HEK293 (cell line): ENCODE measurements at regions not wholly inside any gene's neighbourhood (a gene's known extent, or its start where the extent isn't known, plus 50 kb on each side); places are given as distances from the start of the nearest gene placed in this dataset.

Experiments
- CTCF ChIA-PET: fragments of 350-600 bp; formaldehyde crosslinking; extraction: SDS; loops from one replicate; lab custom pipeline; 2021; ENCODE audit warnings: antibody characterized with exemption; lab: Yijun Ruan, JAX
- POLR2A ChIA-PET: fragments of 300-600 bp; formaldehyde crosslinking; extraction: SDS; loops from one replicate; lab custom pipeline; 2020; ENCODE audit warnings: antibody characterized with exemption, inconsistent platforms; lab: Yijun Ruan, JAX
- H3K27ac ChIP-seq: fragments of 200-500 bp; sonication (Bioruptor generic); 2 replicates; pipeline ENCODE4 v1.5.1; 2014; ENCODE audit warnings: low read depth, low read length, control low read depth, inconsistent platforms; ENCODE audit errors: extremely low read depth
- H3K36me3 ChIP-seq, 2 experiments: fragments of 200-500 bp in 1 of 2; sonication (Bioruptor generic) in 1 of 2; 1 replicate in 1 of 2; 2 replicates in 1 of 2; pipeline ENCODE4 v1.5.1; 2014 to 2017; ENCODE audit warnings: inconsistent platforms in 2 of 2, low read length in 2 of 2; ENCODE audit not compliant: control insufficient read depth in 2 of 2, insufficient read depth in 1 of 2
- H3K4me1 ChIP-seq: fragments of 200-500 bp; sonication (Bioruptor generic); 2 replicates; pipeline ENCODE4 v1.5.1; 2014; ENCODE audit warnings: mild to moderate bottlenecking, low read length, inconsistent platforms; ENCODE audit not compliant: control insufficient read depth, insufficient read depth
- H3K4me3 ChIP-seq: 2 replicates; pipeline ENCODE4 v1.5.1; 2011; ENCODE audit warnings: low read depth, mild to moderate bottlenecking, control low read depth, low read length, moderate library complexity
- H3K9me3 ChIP-seq: fragments of 200-500 bp; sonication (Bioruptor generic); 2 replicates; pipeline ENCODE4 v1.5.1; 2014; ENCODE audit warnings: low read depth, low read length, inconsistent platforms; ENCODE audit not compliant: control insufficient read depth, insufficient read depth
- IKZF3 ChIP-seq: fragments of 450-650 bp; IDR thresholded peaks from 2 replicates; pipeline ENCODE4 v1.5.0; 2018; ENCODE audit warnings: missing biosample characterization, mild to moderate bottlenecking, missing genetic modification characterization, moderate library complexity
- KLF9 ChIP-seq: fragments of 450-650 bp; formaldehyde crosslinking; IDR thresholded peaks from 2 replicates; pipeline ENCODE4 v1.5.1; 2016; ENCODE audit warnings: missing biosample characterization, missing genetic modification characterization, low read depth
- SALL2 ChIP-seq: fragments of 450-650 bp; formaldehyde crosslinking; IDR thresholded peaks from 2 replicates; pipeline ENCODE4 v1.5.0; 2017; ENCODE audit warnings: missing biosample characterization, mild to moderate bottlenecking, missing genetic modification characterization, borderline replicate concordance
- SP2 ChIP-seq: fragments of 450-650 bp; formaldehyde crosslinking; IDR thresholded peaks from 2 replicates; pipeline ENCODE4 v1.5.1; 2016; ENCODE audit warnings: missing biosample characterization, missing genetic modification characterization
- ZFP41 ChIP-seq: fragments of 450-650 bp; formaldehyde crosslinking; IDR thresholded peaks from 2 replicates; pipeline ENCODE4 v1.5.1; 2016; ENCODE audit warnings: missing biosample characterization, missing genetic modification characterization, borderline replicate concordance
- ZNF16 ChIP-seq: fragments of 450-650 bp; formaldehyde crosslinking; IDR thresholded peaks from 2 replicates; pipeline ENCODE4 v1.5.1; 2016; ENCODE audit warnings: low read depth, missing biosample characterization, missing genetic modification characterization
- ZNF19 ChIP-seq: fragments of 450-650 bp; formaldehyde crosslinking; IDR thresholded peaks from 2 replicates; pipeline ENCODE4; 2016; ENCODE audit warnings: missing biosample characterization, missing genetic modification characterization, low read depth
- ZNF214 ChIP-seq: fragments of 450-650 bp; formaldehyde crosslinking; IDR thresholded peaks from 2 replicates; pipeline ENCODE4 v1.5.1; 2017; ENCODE audit warnings: missing biosample characterization, mild to moderate bottlenecking, missing genetic modification characterization, borderline replicate concordance
- ZNF239 ChIP-seq: fragments of 450-650 bp; formaldehyde crosslinking; IDR thresholded peaks from 2 replicates; pipeline ENCODE4 v1.5.1; 2016; ENCODE audit warnings: missing biosample characterization, missing genetic modification characterization
- ZNF560 ChIP-seq: fragments of 450-650 bp; formaldehyde crosslinking; IDR thresholded peaks from 2 replicates; pipeline ENCODE4 v1.5.1; 2017; ENCODE audit warnings: missing biosample characterization, missing genetic modification characterization, borderline replicate concordance
- ZNF571 ChIP-seq: fragments of 450-650 bp; formaldehyde crosslinking; IDR thresholded peaks from 2 replicates; pipeline ENCODE4 v1.5.0; 2017; ENCODE audit warnings: missing biosample characterization, missing genetic modification characterization
- ZNF791 ChIP-seq: fragments of 450-650 bp; formaldehyde crosslinking; IDR thresholded peaks from 2 replicates; pipeline ENCODE4 v1.5.1; 2016; ENCODE audit warnings: missing biosample characterization, missing genetic modification characterization
- TF ChIP-seq, protein P1 (sequence below): fragments of 450-650 bp; formaldehyde crosslinking; IDR thresholded peaks from 2 replicates; pipeline ENCODE4 v1.5.1; 2016; ENCODE audit warnings: missing biosample characterization, missing genetic modification characterization
- TF ChIP-seq, protein P2 (sequence below): fragments of 450-650 bp; IDR thresholded peaks from 2 replicates; pipeline ENCODE4 v1.5.1; 2018; ENCODE audit warnings: missing biosample characterization, missing genetic modification characterization
- TF ChIP-seq, protein P3 (sequence below): fragments of 450-650 bp; formaldehyde crosslinking; IDR thresholded peaks from 2 replicates; pipeline ENCODE4 v1.5.1; 2016; ENCODE audit warnings: missing biosample characterization, missing genetic modification characterization
- TF ChIP-seq, protein P4 (sequence below): fragments of 450-650 bp; formaldehyde crosslinking; IDR thresholded peaks from 2 replicates; pipeline ENCODE4 v1.5.1; 2017; ENCODE audit warnings: missing biosample characterization, missing genetic modification characterization
- TF ChIP-seq, protein P5 (sequence below): fragments of 450-650 bp; formaldehyde crosslinking; IDR thresholded peaks from 2 replicates; pipeline ENCODE4 v1.5.1; 2016; ENCODE audit warnings: missing biosample characterization, missing genetic modification characterization

DNA sequence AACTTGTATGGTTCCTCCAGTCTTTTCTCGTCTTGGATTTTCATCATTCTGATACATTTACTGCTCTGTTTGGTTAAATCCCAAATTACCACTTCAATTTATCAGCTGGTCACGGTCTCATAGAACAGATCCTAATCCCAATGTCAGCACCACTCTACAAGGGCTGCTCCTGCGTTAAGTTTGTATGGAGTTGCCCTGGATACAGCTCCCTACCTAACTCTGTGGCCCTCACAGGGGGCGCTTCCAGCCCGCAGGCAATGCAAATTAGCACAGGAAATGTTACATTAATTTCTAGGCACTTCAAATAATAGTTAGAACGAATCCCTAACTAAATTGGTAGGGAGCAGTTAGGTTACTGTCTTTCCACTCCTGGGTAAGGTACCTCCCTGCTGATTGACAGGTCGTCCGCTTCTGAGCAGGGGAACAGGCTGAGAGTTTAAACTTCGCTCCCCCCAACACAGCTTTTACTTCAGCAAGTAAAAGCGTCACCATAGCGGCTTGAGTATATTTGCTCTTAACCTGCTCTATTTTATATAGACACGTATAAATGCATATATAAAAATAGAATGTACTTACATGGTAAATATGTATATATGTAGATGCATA lies 238.5 kb upstream of the FANCL start (continued):
- TF ChIP-seq ZNF239 (tag by site-specific recombination): no peak
- TF ChIP-seq, protein P1, sequence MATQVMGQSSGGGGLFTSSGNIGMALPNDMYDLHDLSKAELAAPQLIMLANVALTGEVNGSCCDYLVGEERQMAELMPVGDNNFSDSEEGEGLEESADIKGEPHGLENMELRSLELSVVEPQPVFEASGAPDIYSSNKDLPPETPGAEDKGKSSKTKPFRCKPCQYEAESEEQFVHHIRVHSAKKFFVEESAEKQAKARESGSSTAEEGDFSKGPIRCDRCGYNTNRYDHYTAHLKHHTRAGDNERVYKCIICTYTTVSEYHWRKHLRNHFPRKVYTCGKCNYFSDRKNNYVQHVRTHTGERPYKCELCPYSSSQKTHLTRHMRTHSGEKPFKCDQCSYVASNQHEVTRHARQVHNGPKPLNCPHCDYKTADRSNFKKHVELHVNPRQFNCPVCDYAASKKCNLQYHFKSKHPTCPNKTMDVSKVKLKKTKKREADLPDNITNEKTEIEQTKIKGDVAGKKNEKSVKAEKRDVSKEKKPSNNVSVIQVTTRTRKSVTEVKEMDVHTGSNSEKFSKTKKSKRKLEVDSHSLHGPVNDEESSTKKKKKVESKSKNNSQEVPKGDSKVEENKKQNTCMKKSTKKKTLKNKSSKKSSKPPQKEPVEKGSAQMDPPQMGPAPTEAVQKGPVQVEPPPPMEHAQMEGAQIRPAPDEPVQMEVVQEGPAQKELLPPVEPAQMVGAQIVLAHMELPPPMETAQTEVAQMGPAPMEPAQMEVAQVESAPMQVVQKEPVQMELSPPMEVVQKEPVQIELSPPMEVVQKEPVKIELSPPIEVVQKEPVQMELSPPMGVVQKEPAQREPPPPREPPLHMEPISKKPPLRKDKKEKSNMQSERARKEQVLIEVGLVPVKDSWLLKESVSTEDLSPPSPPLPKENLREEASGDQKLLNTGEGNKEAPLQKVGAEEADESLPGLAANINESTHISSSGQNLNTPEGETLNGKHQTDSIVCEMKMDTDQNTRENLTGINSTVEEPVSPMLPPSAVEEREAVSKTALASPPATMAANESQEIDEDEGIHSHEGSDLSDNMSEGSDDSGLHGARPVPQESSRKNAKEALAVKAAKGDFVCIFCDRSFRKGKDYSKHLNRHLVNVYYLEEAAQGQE (tag by site-specific recombination): no peak

DNA sequence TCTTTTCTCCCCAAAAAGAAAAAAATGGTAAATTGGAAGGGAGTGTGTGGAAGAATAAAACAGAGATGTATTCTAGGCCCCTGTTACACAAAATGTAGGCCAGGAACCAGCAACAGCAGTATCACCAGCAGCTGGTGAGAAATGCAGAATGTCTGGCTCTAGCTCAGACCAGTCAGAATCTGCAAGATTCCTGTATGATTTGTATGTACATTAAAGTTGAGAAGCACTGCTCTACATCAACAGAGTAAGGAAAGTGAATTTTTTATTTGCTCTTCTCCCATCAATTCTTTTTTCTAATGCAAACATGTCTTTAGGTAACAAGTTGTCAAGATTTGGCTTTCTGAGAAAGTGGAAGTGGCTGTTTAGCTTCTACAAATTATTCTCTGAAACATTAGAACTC lies 235.4 kb upstream of the FANCL start:
- TF ChIP-seq ZNF560 (tag by site-specific recombination) (no peak), ZNF19 (tag by site-specific recombination) (no peak), ZFP41 (tag by site-specific recombination) (no peak), ZNF16 (tag by site-specific recombination) (no peak), IKZF3 (tag by site-specific recombination) (no peak), ZNF571 (tag by site-specific recombination) (no peak), SALL2 (tag by site-specific recombination) (no peak), ZNF791 (tag by site-specific recombination) (no peak), ZNF214 (tag by site-specific recombination) (no peak), KLF9 (no peak), SP2 (tag by site-specific recombination) (no peak)
- TF ChIP-seq, protein P2, sequence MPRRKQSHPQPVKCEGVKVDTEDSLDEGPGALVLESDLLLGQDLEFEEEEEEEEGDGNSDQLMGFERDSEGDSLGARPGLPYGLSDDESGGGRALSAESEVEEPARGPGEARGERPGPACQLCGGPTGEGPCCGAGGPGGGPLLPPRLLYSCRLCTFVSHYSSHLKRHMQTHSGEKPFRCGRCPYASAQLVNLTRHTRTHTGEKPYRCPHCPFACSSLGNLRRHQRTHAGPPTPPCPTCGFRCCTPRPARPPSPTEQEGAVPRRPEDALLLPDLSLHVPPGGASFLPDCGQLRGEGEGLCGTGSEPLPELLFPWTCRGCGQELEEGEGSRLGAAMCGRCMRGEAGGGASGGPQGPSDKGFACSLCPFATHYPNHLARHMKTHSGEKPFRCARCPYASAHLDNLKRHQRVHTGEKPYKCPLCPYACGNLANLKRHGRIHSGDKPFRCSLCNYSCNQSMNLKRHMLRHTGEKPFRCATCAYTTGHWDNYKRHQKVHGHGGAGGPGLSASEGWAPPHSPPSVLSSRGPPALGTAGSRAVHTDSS (tag by site-specific recombination): no peak
- TF ChIP-seq, protein P3, sequence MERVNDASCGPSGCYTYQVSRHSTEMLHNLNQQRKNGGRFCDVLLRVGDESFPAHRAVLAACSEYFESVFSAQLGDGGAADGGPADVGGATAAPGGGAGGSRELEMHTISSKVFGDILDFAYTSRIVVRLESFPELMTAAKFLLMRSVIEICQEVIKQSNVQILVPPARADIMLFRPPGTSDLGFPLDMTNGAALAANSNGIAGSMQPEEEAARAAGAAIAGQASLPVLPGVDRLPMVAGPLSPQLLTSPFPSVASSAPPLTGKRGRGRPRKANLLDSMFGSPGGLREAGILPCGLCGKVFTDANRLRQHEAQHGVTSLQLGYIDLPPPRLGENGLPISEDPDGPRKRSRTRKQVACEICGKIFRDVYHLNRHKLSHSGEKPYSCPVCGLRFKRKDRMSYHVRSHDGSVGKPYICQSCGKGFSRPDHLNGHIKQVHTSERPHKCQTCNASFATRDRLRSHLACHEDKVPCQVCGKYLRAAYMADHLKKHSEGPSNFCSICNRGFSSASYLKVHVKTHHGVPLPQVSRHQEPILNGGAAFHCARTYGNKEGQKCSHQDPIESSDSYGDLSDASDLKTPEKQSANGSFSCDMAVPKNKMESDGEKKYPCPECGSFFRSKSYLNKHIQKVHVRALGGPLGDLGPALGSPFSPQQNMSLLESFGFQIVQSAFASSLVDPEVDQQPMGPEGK (tag by site-specific recombination): no peak
- TF ChIP-seq, protein P4, sequence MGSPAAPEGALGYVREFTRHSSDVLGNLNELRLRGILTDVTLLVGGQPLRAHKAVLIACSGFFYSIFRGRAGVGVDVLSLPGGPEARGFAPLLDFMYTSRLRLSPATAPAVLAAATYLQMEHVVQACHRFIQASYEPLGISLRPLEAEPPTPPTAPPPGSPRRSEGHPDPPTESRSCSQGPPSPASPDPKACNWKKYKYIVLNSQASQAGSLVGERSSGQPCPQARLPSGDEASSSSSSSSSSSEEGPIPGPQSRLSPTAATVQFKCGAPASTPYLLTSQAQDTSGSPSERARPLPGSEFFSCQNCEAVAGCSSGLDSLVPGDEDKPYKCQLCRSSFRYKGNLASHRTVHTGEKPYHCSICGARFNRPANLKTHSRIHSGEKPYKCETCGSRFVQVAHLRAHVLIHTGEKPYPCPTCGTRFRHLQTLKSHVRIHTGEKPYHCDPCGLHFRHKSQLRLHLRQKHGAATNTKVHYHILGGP (tag by site-specific recombination): no peak
- TF ChIP-seq, protein P5, sequence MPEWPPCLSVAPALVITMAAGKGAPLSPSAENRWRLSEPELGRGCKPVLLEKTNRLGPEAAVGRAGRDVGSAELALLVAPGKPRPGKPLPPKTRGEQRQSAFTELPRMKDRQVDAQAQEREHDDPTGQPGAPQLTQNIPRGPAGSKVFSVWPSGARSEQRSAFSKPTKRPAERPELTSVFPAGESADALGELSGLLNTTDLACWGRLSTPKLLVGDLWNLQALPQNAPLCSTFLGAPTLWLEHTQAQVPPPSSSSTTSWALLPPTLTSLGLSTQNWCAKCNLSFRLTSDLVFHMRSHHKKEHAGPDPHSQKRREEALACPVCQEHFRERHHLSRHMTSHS (tag by site-specific recombination): no peak
- H3K9me3 ChIP-seq: no peaks in the 10 kb centered on the region
- H3K27ac ChIP-seq: no peak overlapping the region
- POLR2A ChIA-PET: no interaction called here
- no peaks in the 10 kb centered on the region for H3K36me3 ChIP-seq
- CTCF ChIA-PET: interaction anchor here (0.7 kb wide), 1 partner anchor 286 kb away, joined by 3 read pairs; no protein-coding TSS in a partner anchor
- H3K4me3 ChIP-seq: no peak overlapping the region
- H3K4me1 ChIP-seq: no peaks in the 10 kb centered on the region
